Stimulated activated CD8-positive, alpha-beta memory T cell treated with anti-CD3 and anti-CD28 coated beads, Interleukin-15, amount 100 ng/mL, for 4 hours (primary cell): ENCODE measurements at regions not wholly inside any gene's neighbourhood (a gene's known extent, or its start where the extent isn't known, plus 50 kb on each side); places are given as distances from the start of the nearest gene placed in this dataset.

Source experiments
- DNase-seq, 2 donors: peaks; one replicate each; pipeline ENCODE4 v3.0.0-alpha.2; 2020; ENCODE audit warnings: low read depth in 2 of 2

- no peak for DNase-seq
These were observed 373.6 kb upstream of the DDI1 start for GRCh38 chr11:103662880-103663279.

DNA sequence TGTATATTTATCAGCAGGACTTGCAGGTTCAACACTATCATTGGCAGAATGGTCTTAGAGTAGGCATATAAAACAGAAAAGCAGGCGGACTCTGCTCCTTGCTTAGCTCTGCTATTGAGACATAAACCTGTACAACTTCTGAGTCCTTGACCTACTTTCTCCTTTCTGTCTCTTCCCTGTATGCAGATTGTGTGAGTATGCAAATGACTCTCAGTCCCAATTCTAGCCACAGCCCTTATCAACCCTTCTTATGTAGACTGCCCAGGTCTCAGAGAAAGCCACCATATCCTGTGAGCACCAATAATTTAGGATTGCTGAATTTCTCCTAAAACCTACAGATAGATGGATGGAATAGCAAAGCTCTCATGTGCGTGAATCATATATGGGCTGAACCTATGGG is 367.6 kb upstream of the DDI1 start:
- DNase-seq: no peak

- DNase-seq: no peak
These were observed 365.2 kb upstream of the DDI1 start for GRCh38 chr11:103671143-103671651.

- no peak for DNase-seq
These were observed 362.7 kb upstream of the DDI1 start for GRCh38 chr11:103673773-103674172.

DNA sequence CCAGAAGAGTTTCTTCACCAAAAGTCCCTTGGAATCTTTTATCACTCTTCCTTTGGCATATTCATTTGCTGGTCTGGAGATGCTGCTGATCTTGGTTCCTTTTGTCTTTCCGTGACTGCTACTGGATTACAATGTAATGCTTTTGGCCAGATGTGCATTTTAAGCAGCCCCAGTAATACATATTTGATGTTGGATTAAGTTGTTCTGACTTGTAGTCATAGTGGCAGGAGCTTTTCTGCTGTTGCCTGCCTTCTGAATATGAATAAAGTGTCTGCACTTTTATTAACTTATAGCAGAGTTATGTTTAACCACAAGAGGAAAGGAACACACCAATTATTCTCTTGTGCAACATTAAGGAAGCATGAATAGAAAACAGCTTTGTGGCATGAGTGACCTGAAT is 360.0 kb upstream of the DDI1 start:
- DNase-seq: no peak

GRCh38 chr11:103680826-103681225 is 355.6 kb upstream of the DDI1 start:
- no peak for DNase-seq

DNA sequence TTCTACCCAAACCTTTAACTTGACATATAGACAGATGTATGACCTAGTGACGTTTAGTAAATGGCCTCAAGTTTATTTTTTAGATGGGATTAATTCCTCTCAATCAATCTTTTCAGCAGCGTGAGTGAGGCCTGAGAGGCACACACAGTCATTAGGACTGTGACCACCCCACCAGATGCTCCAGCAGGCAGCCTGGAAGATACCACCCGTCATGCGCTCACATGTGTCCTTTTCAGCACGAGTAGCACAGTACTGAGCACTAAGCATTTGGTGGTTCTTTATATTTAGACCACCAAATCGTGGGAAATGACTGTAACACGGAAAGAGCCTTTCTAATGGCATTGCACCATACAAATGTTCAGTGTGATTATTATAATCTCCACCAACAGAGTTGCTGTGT is 354.6 kb upstream of the DDI1 start:
- DNase-seq: no peak

DNA sequence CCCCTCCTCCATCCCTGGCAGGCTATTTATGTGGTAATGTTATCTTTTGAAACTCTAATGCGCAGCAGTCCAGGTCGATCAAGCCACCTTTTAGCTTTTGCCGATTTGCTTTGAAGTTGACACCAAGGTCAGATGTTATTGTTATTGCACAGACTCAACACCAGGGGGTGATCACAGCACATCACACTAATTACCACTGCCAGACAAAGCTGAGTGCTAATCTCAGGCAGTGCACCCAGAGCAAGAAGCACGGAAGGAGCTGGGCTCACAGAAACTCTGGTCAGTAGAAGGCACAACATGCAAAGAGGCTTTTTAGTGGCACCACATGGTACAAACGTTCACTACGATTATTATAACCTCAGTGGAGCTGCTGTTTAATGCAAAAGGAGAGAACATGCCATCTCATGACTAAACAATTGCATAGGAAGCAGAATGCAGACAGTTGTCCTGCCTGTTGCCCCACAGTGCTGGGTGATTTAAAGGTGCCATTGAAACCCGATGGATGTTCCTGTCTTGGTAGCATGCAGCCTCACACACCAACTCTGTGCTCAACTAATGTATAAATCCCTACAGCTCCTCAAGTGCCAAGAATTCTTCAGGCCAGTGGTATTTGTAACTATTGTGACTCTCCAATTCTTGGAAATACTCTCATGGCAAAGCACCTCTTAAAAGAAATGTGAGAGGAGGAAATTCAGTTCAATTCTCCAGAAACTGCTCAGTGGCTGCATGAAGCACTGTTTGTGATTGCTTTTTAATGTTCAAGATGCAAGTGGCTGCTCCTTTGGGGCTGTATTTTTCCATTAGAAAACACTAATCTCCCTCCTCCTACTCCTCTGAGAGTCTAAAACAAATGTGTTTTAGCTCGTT is 353.9 kb upstream of the DDI1 start:
- DNase-seq: peak in 1 of 2 donors; percentile 1

DNA sequence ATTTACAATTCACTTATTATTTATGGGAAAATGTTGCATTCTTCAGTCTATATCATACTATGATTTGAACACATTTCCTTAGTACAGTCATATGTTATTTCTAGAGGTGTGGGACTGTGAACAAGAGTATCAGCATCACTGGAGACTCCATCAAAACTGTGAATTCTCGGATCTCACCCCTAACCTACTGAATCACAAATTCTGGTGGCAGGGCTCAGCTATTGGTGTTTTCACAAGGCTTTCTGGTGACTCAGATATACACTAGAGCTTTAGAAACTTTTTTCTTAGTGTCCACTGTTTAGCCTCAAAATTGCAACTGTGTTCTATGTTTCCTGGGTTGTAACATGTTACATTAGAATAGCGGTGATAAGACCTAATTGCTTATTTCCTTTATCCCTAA is 352.9 kb upstream of the DDI1 start:
- DNase-seq: no peak

GRCh38 chr11:103688924-103689323 is 347.5 kb upstream of the DDI1 start:
- DNase-seq: no peak

DNA sequence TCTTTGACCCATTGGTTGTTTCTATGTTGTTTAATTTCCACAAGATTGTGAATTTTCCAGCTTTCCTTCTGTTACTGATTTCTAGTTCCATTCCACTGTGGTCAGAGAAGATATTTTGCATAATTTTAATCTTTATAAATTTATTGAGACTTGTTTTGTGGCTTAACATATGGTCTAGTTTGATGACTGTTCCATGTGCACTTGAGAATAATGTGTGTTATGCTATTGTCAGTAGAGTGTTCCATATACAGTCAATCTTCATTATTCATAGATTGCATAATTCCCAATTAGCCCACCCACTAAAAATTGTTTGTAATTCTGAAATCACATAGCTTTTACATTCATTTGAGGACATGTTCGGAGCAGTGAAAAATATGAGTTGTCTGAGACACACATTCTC is 346.1 kb upstream of the DDI1 start:
- no peak for DNase-seq

GRCh38 chr11:103696123-103696522 is 340.3 kb upstream of the DDI1 start:
- no peak for DNase-seq

- no peak for DNase-seq
These were observed 337.2 kb upstream of the DDI1 start for GRCh38 chr11:103699216-103699615.

GRCh38 chr11:103699656-103700055 is 336.8 kb upstream of the DDI1 start:
- no peak for DNase-seq

DNA sequence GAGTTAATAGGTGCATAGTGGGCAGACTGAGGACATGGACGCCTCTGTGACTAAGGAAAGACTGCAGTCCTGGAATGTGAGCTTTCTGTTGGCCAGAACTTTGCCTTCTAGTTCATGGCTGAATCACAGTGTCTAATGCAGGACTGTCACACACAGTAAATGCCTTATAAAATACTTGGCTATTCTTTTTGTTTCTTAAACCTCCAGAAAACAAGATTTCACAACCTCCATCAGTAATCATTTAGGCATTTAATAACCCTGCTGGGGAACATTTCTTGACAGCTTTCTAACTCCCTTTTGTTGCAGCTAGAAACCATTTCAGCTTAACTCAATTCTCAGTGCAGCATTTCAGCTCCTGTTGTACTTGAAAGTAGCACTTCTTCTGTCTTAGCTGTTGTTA is 335.8 kb upstream of the DDI1 start:
- no peak for DNase-seq

DNA sequence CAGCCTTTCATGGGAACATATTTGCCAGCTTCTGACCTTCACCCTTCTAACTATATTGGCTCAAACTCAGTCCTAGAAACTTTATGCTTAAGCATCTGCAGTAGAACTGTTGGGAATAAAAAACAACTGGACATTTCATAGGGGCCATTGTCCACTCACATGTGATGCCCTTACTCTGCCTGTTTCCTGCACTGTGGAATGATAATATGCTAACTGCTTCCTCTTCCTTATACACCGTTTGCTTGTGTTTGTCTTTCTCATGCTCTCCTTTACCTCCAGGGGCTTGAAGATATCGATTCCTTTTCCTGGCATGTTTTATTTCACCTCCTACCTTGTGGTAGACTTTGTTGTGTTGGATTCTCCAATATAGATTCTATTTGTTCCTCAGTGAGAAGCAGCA is 333.0 kb upstream of the DDI1 start:
- DNase-seq: no peak

DNA sequence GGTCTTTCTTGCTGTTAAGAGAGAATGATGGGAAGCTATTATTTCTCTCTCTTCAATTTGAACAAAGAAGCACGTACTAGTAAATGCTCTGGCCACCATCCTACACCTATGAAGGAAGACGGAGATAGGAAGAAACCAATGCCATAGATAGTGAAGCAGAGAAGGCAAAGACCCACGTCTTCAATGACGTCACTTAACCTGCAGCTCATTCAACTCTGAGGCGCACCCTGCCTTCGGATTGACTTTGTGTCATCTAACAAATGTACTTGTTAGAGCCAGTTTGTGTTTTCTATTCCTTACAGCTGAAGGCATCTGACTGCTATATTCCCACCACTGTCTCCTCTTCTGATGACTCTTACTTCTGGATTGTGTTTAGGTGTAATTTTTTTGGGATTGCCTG is 332.5 kb upstream of the DDI1 start:
- no peak for DNase-seq

DNA sequence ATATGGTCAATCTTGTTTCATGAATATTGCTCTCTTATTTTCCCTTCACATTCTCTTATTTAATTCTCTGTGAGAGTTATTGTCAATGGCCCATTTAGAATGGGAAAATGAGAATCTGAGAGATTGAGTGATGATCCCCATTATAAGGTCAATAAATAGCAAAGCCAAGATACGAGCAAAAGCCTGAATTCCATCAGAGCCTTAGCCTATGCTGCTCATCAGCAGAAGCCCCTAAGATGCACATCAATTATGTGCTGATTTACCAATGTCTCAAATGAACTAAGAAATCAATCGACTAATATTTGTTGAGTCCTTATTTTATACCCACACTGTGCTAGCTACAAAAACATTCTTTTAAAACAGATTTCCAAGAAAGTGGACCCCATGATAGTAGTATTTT is 330.8 kb upstream of the DDI1 start:
- DNase-seq: no peak

- no peak for DNase-seq
These were observed 327.1 kb upstream of the DDI1 start for GRCh38 chr11:103709371-103709770.

- no peak for DNase-seq
These were observed 322.2 kb upstream of the DDI1 start for GRCh38 chr11:103714246-103714645.

GRCh38 chr11:103716363-103716762 is 320.1 kb upstream of the DDI1 start:
- DNase-seq: no peak

- no peak for DNase-seq
These were observed 309.2 kb upstream of the DDI1 start for GRCh38 chr11:103727262-103727661.

DNA sequence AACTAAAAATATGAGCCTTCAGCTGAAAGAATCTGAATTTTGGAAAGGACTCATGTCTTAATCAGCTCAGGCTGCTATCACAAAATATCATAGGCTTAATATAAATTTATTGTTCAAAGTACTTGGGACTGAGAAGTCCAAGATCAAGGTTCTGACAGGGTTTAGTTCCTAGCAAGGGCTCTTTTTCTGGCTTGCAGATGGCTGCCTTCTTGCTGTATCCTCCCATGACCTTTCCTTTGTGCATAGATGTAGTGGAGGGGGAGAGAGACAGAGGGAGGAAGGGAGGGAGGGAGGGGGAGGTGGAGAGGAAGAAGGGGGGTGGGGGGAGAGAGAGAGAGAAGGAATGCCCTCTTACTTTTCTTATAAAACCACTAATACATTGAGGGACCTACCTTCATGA is 306.8 kb upstream of the DDI1 start:
- DNase-seq: no peak
